Choroid plexus epithelial cell (primary cell): ENCODE measurements at regions not wholly inside any gene's neighbourhood (a gene's known extent, or its start where the extent isn't known, plus 50 kb on each side); places are given as distances from the start of the nearest gene placed in this dataset.

Experiments used
- DNase-seq: peaks from one replicate; pipeline ENCODE4 v3.0.0-alpha.2; 2010; ENCODE audit warnings: low read depth
- H3K4me3 ChIP-seq: 2 replicates; pipeline ENCODE4 v1.5.1; 2011; ENCODE audit warnings: low read depth, mild to moderate bottlenecking, control low read depth, low read length, moderate library complexity
- CTCF ChIP-seq: conservative IDR thresholded peaks from 2 replicates; pipeline ENCODE4 v1.5.1; 2011; ENCODE audit warnings: low read depth, mild to moderate bottlenecking, control low read depth, inconsistent platforms, low read length, moderate library complexity

GRCh38 chr4:33200377-33200776, 2480.2 kb downstream of the PCDH7 start:
- no peak for DNase-seq
- no peak for TF ChIP-seq CTCF
- H3K4me3 ChIP-seq, result no peak overlapping the region

- DNase-seq, result no peak
- no peak overlapping the region for H3K4me3 ChIP-seq
- TF ChIP-seq CTCF, result no peak
These were observed 2498.1 kb downstream of the PCDH7 start for GRCh38 chr4:33218238-33218637.

- no peak for TF ChIP-seq CTCF
- no peak overlapping the region for H3K4me3 ChIP-seq
- DNase-seq, result no peak
These were observed 2506.0 kb downstream of the PCDH7 start for GRCh38 chr4:33226133-33226532.

- no peak for TF ChIP-seq CTCF
- H3K4me3 ChIP-seq, result no peak overlapping the region
- DNase-seq, result no peak
These were observed 2506.6 kb downstream of the PCDH7 start for GRCh38 chr4:33226783-33227182.

GRCh38 chr4:33255094-33255493, 2534.9 kb downstream of the PCDH7 start:
- H3K4me3 ChIP-seq, result no peak overlapping the region
- DNase-seq, result no peak
- TF ChIP-seq CTCF, result no peak

GRCh38 chr4:33255507-33255906, 2535.3 kb downstream of the PCDH7 start:
- DNase-seq, result no peak
- no peak overlapping the region for H3K4me3 ChIP-seq
- no peak for TF ChIP-seq CTCF

- peak; percentile 1 for DNase-seq
- no peak overlapping the region for H3K4me3 ChIP-seq
- TF ChIP-seq CTCF, result no peak
These were observed 2542.7 kb downstream of the PCDH7 start for GRCh38 chr4:33262824-33263223.
